Hypothalamus (tissue), 51 donors: ENCODE measurements at regions not wholly inside any gene's neighbourhood (a gene's known extent, or its start where the extent isn't known, plus 50 kb on each side); places are given as distances from the start of the nearest gene placed in this dataset.
A peak's percentile ranks its signal among the peaks of the same experiment; 100 is the strongest.

ENCODE experiments used
- DNase-seq, 51 donors: peaks; one replicate each; lab custom pipeline; 2025; lab: John Stamatoyannopoulos, UW

DNA sequence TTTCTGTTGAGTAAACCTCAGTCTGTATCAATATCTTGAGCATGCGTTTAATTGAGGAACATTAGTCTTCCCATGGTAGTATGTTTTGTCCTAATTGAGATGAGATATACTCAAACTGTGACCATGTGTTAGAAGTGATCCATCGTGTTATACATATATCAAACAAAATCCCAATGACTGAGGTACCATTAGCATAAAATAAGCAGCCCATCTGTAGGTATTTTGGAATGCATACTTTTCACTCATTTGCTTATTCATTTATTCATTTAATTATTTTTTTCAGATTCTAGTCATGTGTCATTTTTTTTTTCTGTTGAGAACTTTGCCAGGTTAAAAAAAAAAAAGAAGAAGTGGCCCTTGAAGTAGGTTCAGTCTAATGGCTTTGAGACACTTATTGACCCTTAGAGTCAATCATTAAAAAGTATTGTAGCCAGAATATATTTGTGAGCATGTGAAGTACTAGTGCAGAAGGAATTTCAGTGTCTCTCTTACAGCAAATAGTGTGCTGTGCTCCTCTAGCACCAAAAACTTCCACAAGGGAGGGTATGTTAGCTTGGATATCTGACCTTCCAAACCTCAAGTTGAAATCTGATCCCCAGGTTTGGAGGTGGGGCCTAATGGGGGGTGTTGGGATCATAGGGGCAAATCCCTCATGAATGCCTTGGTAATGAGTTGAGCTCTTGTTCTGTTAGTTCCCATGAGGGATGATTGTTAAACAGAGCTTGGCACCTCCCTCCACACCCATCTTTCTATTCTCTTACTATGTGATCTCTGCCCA, 130.8 kb upstream of the NPY2R start:
- no peak for DNase-seq

DNA sequence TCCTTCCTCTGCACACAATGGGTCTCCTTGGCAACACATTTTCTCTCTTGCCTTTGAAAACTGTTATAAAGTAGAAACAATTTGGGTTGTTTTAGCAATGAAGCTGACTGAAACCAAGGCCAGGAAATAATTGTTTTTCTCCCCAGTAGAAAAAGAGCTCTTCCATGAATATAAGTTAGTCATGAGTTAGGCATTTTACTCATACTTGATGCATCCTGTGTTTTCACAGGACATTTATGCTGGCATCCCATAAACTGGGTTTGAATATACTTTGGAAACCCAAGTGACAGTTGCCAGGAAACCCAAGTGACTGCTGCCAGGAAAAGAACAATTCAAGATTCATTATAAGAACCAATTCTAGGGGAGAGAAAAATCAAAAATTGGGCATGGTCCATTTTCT, 128.6 kb upstream of the NPY2R start:
- DNase-seq: peak in 1 of 51 donors; percentile 60

DNA sequence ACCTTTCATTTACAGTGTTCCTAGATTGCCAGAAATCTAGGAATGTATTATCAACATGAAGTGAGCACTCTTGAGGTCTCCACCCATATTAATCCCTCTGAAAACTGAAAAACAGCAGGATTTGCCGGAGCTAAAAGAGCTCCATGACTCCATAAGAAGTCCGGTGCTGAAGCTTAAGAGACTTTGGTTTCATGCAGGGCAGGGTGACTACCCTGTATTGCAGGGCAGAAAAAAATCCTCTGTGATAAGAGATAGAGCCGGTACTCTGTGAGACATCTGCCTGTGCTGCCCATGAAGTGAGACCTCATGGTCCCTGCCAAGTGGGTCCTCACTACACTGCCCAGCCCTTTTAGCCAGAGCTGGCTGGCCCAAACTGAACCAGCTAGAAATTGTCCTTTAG, 127.2 kb upstream of the NPY2R start:
- no peak for DNase-seq

DNA sequence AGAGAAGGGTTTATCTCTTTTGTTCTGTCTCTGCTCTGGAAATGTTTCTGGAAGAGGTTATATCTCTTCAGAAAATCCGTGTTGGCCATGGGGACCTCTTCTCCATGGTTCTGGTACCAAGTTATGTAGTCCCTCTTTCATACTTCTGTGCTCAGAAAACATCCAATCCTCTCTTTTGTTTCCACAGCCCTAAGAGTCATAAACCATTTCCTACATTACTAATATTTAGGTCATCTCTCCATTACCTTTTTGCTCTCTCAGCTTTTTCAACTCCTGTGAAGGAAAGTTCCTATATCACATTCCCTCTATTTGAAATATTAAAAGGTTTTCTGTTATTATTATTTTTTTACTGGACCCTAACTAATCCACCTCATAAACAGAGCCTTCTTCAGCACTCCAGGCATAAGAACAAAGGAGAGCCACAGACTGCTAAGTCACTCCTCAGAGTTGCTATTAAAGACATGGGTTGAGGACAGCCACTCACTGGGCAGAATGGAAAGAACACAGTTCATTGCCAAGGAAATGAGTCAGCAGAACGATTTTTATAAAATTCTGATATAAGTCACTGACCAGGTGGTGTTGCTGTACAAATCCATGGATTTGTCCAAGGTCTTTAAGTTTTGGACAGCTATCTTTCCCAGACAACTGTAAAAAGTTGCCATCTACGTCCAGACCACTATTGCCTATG, 122.4 kb upstream of the NPY2R start:
- no peak for DNase-seq

DNA sequence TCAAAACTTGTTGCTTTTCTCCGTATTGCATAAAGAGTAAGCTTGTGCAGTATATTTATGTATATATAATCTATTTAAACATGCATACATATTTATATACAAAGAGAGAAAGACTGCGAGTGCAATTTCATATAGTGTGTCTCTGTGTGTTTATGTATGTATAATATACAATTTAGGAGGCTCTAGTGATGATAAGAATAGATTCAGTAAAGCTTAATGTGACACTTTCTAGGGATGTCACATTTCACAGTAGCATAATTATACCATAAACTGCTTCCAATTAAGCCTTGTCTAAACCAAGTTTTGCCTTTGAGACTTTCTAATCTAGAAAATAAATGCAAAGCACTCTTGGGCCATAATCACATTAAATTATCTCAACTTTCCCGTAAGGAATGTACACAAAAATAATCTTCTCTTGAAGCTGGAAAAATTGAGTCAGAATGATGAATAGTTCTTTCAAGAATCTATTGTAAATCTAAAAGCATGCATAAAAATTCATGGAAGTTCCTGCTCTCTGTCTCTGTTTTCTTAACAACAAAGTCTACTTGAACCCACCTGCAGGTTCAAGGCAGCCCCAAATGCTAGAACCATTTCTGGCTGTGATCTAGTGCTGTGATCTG, 114.1 kb upstream of the NPY2R start:
- no peak for DNase-seq

DNA sequence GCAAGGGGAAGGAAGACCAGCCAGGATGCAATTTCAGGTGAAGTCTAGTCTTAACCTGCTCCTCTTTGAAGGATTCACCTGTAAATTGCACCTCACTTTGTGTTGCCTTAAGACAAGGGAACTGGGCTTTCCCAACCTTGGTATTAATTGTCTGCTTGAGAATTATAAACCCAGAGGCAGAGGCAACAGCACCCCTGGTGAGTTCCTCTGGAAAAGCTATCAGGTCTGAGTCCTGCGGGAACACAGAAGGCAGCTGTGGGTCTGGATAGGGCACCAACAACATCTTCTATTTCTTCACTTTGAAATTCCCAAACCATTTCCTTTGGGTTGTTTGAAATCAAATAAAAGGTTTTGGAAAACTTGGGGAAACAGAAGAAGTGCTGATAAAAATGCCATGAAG, 109.2 kb upstream of the NPY2R start:
- DNase-seq: no peak

DNA sequence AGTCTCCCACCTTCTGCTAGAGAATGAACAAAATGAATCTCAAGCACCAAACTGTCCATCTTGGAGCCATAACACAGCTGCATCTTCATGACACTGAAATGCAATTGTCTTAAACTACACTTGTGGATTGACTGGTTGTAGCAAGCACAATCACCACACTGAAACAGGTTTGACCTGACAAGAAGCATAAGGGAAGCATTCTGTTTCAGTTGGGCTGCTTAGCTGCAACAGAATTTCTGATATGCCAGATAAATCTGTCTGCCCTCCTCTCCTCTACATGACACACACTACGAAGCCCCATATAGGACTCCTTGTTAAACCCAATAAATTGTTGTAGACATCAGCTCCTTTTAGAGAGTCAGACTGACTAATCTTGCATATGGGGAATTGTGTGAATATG, 101.8 kb upstream of the NPY2R start:
- DNase-seq: no peak

DNA sequence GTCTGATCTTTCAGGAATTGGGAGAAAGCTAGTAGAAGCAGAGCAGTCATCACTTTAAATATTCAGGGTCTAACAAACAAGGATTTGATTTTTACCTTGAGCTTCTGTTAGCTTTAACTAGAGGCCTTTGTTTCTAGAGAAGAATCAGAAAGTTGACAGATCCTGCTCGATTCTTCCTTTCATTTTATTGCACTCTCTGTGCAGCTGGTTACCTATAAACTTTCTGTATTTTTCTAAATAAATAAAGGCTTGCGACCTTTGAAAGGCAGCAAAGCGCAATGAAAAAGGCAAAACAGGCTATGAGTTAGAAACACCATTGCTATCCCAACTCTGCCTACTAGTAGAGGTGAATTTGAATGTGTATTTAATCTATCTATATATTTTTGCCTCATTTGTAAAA, 101.4 kb upstream of the NPY2R start:
- DNase-seq: no peak

DNA sequence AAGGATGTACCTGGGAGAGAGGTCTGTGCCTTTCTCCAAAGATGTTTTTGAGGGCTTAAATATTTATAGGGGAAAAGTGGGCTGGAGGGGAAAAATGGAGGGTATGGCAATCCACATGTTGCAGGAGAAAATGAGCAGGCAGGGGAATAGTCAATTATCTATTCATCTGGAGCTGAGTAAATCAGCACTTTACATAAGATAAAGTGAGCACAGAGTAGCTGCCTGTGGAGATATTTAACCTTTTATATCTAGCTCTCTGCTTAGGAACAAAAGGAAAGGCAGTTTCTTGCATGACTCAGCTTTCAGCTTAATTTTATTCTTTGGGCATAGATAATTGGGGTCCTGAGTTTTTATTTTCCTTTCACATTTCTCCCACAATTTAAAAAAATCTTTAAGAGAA, 93.6 kb upstream of the NPY2R start:
- no peak for DNase-seq

DNA sequence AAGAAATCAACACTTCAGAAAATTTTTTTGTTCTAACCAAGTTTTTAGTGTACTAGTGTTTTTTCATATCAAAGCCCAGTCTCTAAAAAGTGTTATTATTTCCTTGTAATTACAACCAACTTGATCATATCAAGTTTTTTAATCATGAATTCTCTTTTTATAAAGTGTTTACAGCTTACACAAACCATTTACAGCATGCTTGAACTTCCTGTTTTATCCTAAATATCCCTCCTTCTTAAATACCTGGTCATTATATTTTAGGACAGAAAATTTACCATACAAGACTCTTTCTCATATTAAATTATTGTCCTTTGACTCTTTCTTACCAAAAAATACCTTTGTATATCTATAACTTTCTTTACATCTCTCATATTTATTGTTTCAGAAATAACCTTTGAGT, 89.4 kb upstream of the NPY2R start:
- DNase-seq: no peak

DNA sequence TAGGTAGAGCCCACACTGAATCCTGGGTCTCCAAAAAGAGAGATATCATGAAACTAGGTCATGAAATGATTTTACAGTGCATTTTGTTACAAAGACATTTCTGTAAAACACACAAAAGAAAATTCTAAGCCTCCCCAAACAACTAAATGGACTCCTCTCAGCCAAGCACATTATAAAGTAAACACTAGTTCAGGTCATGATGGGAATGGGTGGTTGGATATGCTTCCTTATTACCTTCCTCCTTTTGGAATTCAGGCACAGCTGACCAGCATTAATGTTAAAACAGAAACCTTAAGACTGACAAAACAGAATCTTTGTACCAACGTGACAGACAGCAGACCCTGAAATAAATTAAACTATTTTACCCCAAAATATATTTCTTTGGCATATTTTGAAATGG, 87.9 kb upstream of the NPY2R start:
- no peak for DNase-seq

DNA sequence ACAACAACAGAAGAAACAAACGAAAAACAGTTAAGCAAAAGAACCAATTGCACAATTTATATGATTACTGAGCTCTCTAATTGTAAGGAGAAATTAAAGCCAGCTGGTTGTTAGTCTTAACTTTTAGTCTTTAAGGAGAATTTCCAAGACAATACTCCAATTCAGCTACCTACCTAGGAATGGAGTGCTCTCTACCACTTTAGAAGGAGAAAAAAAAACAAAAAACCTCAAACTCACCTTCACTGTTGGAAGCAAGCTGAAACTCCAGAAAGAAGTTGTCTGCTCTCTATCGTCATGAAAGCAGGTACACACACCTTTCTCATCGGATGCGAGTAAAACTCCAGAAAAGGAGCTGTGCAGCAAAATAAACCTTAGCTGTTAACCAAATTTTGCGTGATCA, 86.1 kb upstream of the NPY2R start:
- no peak for DNase-seq

DNA sequence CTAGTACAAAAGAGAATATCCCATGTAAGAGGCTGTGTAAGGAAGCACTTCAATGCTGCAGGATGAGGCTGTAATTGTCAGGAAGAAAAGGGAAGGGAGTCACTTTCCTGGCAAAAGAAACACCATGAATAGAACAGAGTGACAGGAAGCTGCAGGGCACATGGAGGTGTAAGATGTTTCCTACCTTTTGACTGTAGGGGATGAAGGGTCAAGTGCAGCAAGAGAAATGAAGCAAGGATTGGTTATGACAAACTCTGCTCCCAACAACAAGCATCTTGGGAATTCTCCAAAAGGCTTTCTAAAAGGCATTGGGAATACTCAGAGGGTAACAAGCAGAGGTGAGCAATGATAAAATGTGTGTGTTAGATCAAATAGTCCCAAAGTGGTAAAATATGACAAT, 74.3 kb upstream of the NPY2R start:
- DNase-seq: no peak

DNA sequence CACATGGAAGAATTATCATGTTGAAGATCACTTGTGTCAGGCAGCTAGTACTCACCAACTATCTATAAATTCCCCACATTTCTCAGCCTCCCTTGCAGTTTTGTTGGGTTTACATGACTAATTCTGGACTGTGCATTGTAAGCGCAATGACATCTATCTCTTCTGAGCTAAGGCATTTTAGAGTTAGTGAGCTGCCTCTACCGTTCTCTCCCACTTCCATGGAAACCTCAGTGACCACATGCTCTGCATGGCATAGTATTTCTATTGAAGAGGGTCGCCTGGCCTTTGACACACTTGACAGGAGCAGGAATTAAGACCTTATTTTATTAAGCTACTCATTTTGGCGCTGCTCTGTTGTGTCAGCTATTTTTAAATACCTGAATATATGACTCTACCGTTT, 67.5 kb upstream of the NPY2R start:
- DNase-seq: no peak

DNA sequence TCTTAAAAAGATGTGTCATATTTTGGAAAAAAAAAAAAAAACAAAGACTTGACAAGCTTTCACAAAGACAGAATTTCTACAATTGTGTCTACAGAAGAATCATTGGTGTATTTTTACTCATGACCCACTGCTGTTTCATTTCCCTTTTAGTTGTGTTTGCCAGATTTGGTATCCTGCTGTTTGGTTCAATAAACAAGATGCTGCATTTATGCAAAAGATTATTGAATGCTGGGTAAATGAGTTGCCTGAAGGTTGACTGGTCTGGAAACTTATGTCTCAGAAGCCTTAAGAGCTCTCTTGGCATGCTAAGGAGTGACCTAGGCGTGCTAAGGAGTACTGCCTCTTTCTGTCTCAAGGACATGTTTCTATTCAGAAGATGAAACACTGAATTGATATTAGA, 64.9 kb upstream of the NPY2R start:
- DNase-seq: no peak
